HG02970 (cell line): ENCODE measurements at regions not wholly inside any gene's neighbourhood (a gene's known extent, or its start where the extent isn't known, plus 50 kb on each side); places are given as distances from the start of the nearest gene placed in this dataset.

Experiments
- ATAC-seq: cut with Tn5 transposase; IDR thresholded peaks from one replicate; pipeline ENCODE4 v1.9.1; 2021; ENCODE audit warnings: mild to moderate bottlenecking, moderate library complexity, moderate number of reproducible peaks; ENCODE audit not compliant: unreplicated experiment, low FRiP score

DNA sequence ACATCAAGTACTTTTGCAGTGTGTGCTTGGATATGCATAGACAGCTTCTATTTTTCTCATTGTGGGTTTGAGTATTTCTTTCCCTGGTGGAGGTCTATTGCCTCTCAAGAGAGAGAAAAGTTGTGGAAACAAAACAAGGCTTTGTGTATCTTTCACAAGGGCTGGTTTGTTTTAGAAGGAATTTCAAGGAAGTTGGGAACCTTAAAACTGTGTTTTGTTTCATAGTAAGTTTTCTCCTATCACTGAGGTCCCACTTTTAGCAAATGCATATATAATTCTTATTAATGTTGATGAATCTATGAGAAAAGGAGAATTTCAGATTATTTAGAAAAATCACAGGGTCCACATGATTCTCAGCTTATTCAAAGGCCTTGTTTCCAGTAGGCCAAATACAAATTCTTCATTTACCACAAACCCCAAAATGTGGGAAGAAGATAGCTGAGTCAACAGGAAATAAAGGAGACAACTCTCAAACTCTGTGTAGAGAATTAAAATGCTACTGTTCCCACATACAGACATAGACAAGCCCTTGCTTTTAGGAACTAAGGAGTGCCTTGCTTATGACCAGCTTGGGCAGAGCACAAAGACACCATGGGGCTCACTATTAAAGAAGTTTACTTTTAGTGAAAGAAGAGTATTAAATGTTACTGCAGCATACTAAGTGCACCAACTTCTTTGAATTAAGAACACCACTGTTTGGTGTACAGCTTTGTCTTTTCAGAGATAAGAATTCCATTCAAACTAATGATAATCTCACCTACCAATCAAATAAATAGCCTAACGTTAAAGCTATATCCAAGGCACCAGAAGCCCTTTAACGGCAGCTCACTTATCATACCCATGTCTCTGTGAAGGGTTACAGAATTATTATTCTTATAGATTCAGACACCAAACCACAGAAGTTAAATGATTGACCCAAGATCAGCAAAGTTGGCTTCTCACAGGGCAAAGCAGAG is 177.4 kb upstream of the LEF1 start:
- no peak for ATAC-seq

DNA sequence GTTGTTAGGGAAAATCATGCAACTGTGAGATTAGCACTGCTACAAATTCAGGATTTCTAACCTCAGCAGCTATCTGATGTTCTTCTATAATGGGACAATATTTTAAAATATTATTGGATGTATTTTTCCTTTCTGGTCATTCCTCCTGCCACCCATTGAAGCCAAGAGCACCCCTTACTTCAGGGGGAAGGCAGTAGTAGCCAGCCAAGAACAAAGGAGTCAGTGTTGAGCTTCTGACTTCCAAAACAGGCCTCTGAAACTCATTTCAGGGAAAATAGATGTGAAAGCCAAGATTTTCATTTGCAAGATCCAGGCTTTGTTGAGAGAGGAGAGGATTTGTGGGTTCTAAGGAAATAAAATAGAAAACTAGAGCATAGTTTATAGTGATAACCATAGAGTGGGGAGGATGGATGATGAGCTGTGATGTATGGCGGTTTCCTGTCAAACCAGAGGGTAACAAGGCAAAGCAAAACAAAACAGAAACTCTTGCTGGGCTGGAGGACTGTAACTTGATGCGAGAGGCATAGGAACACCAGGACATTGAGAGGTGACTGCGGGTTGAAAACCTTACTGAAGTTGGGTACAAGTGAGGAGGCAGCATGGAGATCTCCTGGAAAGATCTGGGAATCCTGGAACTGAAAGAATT is 173.7 kb upstream of the LEF1 start:
- no peak for ATAC-seq

DNA sequence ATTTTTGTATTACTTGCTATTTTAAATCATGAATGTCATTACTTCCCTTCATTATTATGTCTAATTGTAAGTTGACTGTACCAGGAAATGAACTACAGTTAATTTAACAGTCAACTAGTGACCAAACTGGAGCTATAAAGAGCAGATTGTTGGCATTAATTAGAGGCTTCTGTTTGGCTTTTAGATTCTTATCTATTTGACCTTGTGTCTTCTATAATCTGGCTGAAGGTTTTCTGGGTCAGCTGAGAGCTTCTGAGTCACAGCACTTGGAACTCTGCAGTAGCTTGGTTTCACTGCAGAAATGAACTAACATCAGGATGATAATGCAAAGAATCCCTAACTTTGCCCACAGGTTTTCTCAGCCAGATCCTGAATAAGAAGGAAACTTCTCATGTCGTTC is 169.2 kb upstream of the LEF1 start:
- no peak for ATAC-seq

DNA sequence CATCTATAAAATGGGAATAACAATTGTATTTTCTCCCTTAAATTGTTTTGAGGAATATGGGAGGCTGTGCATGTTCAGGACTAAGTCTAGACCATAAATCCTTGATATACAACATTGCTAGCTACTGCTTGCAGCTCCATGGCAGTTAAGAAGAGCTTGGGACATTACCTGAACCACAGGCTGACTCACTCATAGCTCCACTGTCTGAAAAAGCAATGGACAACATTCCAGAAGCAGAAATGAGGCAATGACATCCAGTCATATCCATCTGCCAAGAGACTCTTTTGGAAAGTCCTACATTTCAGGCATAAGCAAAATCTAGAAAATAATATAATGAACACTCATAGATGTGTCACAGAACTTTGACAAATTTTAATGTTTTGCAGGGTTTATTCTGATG is 167.3 kb upstream of the LEF1 start:
- no peak for ATAC-seq

DNA sequence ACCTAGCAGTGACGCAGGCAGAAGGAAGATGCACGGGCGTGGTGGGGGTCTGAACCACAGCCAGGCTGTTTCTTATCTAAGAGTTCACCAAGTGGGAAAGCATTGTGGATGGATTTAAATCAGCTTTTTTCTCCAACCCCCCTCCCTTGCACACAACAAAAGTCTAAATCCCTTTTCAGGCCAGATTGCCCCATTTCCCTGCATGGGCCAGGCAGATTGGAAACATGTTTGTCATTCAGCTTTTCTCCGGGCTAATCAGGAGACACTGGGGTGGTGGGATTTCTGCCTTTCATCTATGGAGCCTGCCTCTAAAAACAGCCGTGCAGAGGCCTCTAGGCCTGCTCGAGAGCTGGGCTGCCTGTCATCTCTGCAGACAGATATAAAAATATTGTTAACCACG is 166.3 kb upstream of the LEF1 start:
- ATAC-seq, result no peak

DNA sequence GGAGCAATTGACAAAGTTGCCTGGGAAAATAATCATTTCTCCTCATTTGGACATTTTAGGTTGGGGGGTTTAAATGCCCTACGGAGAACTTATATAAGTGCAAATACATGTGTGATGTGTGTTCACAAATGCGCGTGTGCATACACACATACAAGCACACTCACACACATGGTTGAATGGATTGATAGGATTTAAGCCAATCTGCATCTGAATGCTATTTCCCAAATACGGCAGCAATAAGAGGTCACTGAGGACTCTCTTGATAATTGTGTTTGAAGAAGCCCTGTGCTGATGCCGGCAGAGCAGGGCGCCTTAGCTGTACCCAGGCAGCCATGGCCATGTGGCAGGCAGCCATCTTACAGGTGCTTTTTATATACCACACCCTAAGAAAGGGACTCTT is 165.3 kb upstream of the LEF1 start:
- no peak for ATAC-seq

DNA sequence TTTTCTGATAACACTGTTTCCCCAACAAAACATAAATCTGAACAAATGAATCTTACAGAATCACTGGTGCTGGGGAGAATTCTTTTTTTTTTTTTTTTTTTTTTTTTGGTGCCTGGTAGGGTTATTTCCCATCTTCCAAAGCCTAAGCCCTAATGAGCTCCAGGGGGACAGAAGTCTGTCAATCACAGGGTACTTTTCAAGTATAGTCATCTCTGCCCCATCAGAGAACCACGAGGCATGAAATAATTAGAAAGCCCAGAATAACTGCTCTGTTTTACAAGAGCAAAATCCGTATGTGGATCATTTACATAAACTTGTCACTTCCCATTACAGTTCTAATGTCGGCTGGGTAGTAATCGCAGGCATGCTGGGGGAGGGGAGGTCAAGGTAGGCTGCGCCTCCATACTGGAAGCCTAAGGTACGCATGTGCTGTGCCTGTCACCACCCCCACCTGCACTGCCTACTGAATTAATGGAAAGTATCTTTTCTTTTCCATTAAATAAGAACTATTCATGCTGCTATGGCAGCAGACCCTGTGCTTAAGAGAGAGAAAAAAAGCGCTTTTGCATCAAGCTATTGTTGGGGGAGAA is 164.7 kb upstream of the LEF1 start:
- no peak for ATAC-seq

DNA sequence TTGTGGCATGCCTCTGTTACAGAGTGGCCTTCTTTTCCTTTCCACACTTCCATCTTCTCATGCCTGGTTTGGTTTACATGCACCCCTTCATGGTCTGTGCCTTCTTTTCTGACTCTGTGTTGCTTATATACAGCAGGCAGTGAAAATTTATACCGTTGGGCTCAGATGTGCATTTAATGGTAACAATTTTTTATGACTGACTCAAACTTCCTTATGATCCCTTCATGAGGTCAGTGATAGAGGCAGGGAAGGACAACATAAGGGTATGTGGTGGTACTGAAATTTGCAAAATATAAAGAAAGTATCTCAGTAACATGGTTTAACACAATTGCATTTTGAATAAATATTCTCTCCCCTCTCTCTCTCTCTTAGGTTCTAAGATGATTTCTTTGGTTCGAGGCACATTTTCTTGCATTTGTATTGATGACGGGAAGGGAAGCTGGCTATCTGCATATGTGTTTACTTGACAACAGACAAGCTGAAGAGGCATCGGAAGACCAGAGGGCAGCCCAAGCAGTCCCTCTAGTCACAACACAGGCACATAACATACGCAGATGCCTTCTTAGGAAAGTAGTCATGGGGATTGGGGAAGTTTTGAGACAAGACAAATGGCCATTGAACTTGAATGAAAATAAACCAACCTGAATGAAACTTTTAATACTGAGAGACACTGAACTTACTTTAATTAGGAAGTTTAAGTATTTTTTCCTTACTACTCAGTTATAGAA is 163.3 kb upstream of the LEF1 start:
- no peak for ATAC-seq

DNA sequence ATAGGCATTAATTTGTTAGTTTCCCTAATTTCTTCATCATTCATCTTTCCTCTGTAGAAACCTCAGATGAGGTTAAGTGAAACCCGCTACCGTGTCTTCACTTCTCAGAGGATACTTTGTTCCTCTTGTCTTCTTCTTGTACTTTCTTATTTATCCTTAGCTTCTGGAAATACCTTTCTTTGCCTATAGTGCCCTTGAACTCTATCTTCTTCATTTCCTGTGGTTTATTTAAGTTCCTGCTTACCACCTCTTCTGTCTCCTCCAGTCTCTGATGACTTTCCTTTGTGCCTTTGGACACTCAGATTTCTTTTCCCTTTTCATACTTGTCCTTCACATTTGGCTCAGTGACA is 159.6 kb upstream of the LEF1 start:
- no peak for ATAC-seq

DNA sequence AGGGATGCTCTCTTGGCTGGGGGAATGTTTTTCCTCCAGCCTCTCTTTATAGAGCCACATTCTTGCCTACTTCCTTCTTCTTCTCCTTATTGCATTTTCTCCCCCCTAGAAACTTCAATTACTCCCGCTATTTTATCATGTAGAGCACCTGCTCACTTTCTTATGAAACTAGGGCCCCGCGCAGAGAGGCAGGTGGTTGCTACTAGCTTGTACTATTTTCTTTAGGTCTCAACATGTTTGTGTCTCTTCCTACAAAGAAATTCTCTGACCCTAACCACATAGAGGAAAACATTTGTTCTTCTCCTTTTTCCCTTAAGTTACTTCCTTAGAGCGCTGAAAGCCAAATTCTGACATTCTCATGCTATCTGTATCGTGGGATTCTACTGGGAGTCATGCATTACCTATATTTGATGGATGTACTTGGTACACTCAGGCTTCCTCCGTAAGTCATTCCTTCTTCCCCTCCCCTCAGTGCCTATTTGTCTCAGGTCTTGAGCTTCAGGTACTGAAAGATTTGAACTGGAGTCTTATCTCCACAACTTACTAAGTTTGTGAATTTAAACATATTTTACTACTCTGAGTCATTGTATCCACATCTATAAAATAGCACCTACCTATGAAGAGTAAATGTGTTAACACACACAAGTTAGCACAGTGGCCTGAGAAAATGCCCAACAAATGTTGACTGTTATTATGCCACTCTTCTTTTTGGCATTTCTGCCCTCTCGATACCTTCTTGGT is 159.1 kb upstream of the LEF1 start:
- ATAC-seq, result no peak

DNA sequence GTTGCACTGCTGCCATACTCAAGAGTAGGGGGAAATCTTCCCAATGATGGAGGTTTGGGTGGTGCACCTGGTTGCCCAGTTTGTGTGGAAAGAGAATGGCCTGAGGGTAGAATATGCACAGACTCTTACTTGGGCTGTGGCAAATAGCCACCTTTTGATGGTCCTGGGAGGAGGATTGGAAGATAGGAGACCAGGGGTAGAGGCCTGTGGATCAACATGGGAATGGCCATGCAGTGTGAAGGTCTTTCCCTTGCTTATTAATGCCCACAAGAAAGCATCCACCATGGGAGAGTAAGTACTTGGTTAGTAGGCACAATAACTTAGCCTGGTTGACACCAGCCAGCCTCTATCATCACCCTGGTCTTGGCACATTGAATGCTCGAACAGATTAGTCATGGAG is 156.8 kb upstream of the LEF1 start:
- ATAC-seq, result no peak

DNA sequence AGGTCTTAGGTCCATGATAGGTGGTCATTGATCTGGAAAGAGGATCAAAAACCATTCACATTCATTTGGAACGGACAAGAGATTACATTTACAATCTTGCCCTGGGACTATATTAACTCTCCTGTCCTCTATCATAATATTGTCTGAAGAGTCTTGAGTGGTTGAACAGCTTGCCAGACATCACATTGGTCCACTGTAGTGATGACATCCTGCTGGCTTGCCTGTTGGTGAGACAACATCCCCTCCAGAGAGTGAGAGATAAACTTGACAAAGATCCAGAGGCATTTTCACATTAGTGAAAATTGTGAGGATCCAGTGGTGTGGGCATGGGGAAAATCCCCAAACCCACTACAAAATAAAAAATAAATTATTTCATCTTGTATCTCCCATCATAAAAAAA is 155.7 kb upstream of the LEF1 start:
- ATAC-seq, result no peak

DNA sequence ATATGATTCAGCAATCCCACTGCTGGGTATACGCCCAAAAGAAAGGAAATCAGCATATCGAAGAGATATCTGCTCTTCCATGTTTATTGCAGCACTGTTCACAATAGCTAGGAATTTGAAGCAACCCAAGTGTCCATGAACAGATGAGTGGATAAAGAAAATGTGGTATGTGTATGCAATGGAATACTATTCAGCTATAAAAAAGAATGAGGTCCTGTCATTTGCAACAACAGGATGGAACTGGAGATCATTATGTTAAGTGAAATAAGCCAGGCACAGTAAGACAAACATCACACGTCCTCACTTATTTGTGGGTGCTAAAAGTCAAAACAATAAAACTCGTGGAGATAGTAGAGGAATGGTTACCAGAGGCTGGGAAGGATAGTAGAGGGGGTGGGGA is 153.8 kb upstream of the LEF1 start:
- ATAC-seq, result no peak

DNA sequence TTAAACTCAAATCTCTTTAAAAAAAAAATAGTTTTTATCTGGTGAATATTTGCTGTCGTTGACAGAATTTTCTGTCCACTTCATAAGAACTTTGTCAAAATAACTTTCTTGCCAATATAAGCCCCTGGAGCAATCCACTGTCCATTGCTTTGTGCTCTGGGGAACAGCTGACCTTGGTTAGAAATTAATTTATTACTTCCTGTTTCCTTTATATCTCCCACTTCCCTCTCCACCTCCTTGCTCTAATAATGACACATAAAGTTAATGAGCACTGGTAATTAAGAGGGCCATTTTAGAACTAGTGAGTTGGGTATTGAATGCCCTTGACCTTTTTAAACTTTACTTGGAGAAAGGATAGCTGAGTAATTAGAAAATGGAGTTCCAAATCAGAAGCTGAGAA is 151.3 kb upstream of the LEF1 start:
- no peak for ATAC-seq

DNA sequence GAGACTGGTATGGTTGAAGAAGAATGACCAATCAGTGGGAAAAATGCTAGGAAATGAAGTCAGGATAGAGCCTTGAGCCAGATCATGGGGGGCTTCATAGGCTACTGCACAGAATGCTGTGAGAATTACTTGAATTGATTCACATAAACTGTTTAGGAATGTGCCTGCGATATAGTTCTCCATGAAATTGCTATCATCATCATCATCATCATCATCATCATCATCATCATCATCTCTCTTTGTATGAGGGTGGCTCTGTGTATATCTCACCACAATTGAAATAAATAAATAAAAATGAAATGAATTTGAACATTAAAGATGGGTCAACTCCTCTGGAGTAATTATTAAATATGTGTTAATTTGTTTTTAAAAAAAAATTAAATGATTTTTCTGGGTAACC is 148.6 kb upstream of the LEF1 start:
- no peak for ATAC-seq

DNA sequence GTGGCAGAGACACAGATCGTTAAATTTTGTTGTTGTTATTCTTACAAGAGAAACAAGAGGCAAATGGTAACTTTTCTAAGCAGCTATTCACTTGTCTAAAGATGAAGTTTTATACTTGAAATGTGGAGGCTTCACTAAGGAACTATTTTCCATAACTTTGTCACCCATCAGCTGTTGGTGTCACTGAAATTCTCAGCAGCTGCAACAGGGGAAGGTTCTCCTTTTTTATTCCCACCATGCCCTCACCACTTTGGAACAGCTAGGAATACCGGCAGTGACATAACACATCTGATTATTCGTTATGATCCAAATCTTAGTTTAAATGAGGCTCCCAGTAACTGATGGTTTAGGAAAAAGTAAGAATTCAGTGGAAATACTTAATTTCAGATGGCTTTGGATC is 147.0 kb upstream of the LEF1 start:
- ATAC-seq, result no peak

DNA sequence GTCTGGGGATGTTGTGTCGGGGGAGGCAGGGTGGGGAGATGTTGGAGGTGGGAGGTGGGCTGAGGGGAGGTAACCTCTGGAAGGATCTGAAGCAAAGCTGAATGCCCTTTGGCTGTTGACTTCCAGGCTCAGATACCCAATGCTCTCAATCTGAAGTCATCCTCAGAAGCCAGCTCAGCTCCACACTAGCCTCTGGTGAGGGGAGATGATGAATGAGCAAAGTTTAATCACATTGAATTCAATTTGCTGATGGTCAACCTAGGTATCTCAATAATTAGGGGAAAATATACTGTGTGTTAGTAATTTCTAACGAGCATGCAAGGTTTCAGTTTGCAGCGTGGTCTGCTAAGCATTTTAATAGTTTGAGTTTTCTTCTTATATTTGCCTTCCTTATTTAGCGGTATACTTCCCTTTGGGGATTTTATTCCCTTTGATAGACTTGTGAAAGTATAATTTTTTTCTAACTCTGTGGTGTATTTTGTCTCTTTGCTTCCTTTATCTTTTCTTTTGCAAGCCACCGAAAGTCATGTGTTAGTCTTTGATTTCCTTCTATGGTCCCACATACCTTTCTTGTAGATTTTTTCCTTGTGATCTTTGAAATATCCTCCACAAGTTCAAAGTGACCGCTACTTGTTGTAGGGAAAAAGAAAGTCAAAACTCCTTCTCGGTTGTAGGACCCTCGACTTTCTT is 146.3 kb upstream of the LEF1 start:
- ATAC-seq, result no peak

DNA sequence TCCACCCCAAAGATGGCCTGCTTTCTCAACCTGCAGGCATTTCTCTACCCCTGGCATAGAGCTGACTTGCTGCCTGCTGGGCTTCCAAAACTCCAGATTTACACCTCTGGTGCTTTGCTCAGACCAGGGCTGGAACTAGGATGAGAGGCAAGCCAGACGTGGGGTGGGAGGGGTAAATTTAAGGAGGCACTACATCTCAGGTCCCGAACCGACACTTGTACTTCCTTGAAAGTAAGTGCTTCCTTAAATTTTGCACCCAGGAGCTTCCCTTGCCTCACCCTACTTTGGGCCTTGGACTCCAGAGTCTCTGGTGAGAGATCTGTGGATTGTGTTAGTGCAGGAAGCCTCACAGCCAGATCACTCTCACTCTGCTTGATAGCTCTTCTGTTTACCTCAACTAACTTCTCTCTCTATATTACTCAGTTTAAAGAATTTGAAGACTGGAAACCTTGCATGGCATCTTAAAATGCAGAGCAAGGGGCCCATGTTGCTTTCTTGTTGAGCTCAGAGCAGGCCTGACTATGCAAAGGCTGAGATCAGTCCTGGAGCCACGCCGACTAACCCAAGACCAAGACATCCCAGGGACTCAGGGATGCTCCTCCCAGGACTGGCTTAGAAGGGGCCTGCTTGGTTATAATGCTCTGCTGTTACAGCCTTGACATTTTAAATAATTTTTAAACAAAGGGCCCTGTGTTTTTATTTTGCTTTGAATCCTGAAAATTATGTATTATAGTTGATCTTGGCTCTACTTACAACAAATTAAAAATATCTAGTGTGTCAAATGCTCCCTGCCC is 145.0 kb upstream of the LEF1 start:
- ATAC-seq, result no peak

DNA sequence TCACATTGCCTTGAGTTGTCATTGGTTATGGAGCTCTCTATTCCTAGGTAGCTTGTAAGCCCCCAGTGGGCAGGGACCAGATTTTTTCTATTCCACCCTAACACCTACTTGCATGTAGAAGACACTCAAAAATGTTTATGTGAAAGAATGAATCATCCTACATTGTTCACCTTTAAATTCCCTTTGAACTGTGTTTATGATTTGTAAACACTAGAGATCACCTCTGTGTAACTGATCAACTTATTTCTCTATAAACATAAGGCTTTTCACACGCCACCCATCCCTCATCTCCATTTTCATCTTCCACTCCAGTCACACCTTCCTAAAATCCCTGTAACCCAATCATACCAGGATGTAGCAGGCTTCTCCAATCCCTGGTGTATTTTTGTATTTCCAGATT is 142.6 kb upstream of the LEF1 start:
- no peak for ATAC-seq
